ENCODE measurements at regions not wholly inside any gene's neighbourhood (a gene's known extent, or its start where the extent isn't known, plus 50 kb on each side); places are given as distances from the start of the nearest gene placed in this dataset.
"Not testable (repeated sequence)": the region's sequence is repeated elsewhere in the genome, so short reads cannot be mapped to it uniquely, and the experiment has no call there.

DNA sequence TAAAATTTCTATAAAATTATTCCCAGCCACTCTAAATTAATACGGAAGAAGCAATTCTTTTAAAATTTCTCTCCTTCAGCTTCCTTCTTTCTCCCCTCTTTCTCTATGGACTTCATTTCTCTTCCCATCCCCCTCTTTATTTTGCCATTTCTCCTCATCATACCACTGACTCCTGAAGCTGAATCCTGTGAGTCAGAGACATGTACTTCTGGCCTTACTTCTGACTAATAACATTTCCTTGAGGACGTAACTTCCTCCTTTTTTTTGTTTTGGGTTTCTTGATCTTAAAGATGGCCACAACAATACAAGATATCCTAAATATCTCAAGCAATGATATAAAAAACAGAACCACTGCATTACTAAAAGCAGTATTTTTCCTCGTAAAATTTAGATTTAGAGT lies 63.6 kb upstream of the DENND1B start:
- TF ChIP-seq POLR2AphosphoS5 (IDR thresholded peaks at IDR 0.05; ENCODE audit: low read depth, low read length) (no peak), PAX5 (IDR thresholded peaks at IDR 0.05; ENCODE audit: insufficient read depth, low read length, severe bottlenecking) (no peak), TAF1 (IDR thresholded peaks at IDR 0.05; ENCODE audit: low read depth, low read length) (no peak), POLR2A (IDR thresholded peaks at IDR 0.05; ENCODE audit: low read depth, low read length) (no peak), SPI1 (IDR thresholded peaks at IDR 0.05; ENCODE audit: low read depth, low read length) (no peak), POU2F2 (IDR thresholded peaks at IDR 0.05; ENCODE audit: low read depth, low read length) (no peak)
- peak; percentile 2 for DNase-seq (ENCODE audit: insufficient read length, low spot score)
- no peak for FAIRE-seq

DNA sequence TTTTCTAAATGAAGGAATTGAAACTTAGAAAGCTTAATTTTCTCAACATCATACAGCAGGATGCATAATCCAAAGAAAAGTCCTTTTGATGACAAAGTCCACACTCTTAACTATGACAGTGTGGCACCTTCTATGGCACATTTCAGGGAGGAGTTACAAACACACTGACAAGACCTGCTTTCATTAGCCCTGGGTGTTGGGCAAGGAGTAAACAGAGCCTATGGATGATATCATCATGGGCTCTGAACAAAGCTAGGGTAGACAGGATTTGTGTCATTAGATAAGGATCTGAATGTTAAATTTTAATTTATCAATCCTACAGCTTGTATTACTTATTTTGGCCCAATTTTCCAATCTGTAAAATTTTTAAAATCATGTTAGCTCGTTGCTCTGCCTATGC lies 62.6 kb upstream of the DENND1B start:
- TF ChIP-seq SPI1 (IDR thresholded peaks at IDR 0.05; ENCODE audit: low read depth, low read length) (no peak), TAF1 (IDR thresholded peaks at IDR 0.05; ENCODE audit: low read depth, low read length) (no peak), PAX5 (IDR thresholded peaks at IDR 0.05; ENCODE audit: insufficient read depth, low read length, severe bottlenecking) (no peak), POU2F2 (IDR thresholded peaks at IDR 0.05; ENCODE audit: low read depth, low read length) (no peak), POLR2A (IDR thresholded peaks at IDR 0.05; ENCODE audit: low read depth, low read length) (no peak), POLR2AphosphoS5 (IDR thresholded peaks at IDR 0.05; ENCODE audit: low read depth, low read length) (no peak)
- no peak for FAIRE-seq
- no peak for DNase-seq (ENCODE audit: insufficient read length, low spot score)

DNA sequence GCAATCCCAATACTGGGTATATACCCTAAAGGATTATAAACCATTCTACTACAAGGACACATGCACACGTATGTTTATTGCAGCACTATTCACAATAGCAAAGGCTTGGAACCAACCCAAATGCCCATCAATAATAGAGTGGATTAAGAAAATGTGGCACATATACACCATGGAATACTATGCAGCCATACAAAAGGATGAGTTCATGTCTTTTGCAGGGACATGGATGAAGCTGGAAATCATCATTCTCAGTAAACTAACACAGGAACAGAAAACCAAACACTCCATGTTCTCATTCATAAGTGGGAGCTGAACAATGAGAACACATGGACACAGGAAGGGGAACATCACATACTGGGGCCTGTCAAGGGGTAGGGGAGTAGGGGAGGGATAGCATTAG lies 61.1 kb upstream of the DENND1B start:
- not testable (repeated sequence) for DNase-seq (ENCODE audit: insufficient read length, low spot score); FAIRE-seq

DNA sequence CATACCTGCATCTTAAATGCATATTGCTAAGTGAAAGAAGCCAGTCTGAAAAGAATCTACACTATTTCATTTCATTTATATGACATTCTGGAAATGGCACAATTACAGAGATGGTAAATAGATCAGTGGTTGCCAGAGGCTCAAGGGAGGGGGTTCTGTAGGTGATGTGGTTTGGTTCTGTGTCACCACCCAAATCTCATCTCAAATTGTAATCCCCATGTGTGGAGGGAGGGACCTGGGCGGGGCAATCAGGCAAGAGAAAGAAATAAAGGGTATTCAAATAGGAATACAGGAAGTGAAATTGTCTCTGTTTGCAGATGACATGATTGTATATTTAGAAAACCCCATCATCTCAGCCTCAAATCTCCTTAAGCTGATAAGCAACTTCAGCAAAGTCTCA lies 53.7 kb upstream of the DENND1B start:
- not testable (repeated sequence) for DNase-seq (ENCODE audit: insufficient read length, low spot score); FAIRE-seq

DNA sequence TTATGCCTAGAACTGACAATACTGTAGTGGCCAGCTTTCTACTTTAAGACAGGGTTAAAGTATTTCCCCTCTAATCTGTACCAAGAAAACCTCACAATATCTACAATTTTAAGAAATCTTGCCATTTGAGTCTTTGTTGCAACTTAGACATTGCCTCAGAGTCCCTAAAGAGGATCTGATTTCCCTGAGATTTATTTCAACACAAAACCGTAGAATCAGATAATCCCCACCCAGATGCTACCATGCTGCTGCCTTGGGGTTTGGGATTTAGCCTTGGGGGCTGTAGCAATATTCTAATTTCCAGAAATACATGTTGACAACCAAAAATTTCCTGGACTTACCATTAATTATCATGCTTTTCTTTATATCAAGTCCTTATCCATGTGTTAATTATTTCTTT lies 50.3 kb upstream of the DENND1B start:
- TF ChIP-seq POLR2A (IDR thresholded peaks at IDR 0.05; ENCODE audit: low read depth, low read length) (no peak), SPI1 (IDR thresholded peaks at IDR 0.05; ENCODE audit: low read depth, low read length) (no peak), PAX5 (IDR thresholded peaks at IDR 0.05; ENCODE audit: insufficient read depth, low read length, severe bottlenecking) (no peak), TAF1 (IDR thresholded peaks at IDR 0.05; ENCODE audit: low read depth, low read length) (no peak), POU2F2 (IDR thresholded peaks at IDR 0.05; ENCODE audit: low read depth, low read length) (no peak), POLR2AphosphoS5 (IDR thresholded peaks at IDR 0.05; ENCODE audit: low read depth, low read length) (no peak)
- DNase-seq (ENCODE audit: insufficient read length, low spot score) (no peak), FAIRE-seq (no peak)
